ENCODE measurements at regions not wholly inside any gene's neighbourhood (a gene's known extent, or its start where the extent isn't known, plus 50 kb on each side); places are given as distances from the start of the nearest gene placed in this dataset.

DNA sequence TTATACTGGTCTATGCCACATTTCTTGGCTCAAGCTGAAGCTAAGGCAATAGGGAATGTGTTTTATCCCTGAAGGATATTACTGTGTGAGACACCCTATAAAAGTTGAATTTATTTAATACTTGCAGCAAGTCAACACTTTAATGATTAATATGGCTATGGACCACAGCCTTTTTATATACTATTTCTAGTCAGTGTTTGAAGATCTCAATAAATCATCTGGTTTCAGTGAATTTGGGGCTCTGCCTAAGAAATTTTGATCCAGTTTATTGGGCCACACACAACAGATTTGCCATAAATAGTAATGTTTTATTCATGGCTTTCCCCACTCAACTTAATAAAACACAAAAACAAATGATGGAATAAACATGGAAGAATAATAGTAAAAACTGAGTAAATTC, 698.3 kb downstream of the ADGRL2 start:
- DNase-seq (ENCODE audit: low spot score) = no peak

DNA sequence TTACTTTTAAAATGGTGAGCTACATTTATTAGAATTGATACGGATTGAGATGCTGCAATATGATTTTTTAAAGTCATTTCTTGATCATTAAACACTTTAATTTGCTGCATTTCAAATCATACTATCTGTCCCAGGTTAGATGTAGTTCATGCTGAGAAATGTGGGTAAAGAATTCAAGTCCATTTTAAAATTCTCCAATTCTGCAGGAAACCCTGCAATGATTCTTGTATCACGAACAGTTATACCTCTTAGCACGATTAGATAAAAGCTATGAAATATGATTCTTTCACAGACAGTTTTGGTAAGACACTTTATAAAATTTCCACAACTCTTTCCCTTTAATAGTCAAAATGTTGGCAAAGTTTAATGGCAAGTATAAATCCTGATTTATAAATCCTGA, 693.4 kb downstream of the ADGRL2 start:
- no peak for DNase-seq (ENCODE audit: low spot score)

DNA sequence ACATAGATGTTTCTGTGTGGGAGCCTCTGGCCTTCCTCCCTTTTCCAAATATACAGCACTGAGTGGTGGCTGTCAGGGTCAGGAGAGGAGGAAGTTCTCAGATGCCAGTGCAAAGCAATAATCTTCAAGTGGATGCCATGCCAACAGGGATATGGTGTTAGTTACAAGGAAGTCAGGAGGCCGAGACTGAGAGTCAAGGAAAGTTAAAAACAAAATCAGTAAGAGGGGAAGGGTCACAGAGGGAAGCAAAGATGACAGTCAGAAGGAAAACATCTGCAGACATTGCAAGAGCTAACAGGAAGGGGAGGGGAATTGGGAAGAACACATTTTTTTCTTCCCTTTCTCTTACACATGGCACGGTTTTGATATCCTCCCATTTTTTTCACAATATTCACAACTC, 691.4 kb downstream of the ADGRL2 start:
- no peak for DNase-seq (ENCODE audit: low spot score)

DNA sequence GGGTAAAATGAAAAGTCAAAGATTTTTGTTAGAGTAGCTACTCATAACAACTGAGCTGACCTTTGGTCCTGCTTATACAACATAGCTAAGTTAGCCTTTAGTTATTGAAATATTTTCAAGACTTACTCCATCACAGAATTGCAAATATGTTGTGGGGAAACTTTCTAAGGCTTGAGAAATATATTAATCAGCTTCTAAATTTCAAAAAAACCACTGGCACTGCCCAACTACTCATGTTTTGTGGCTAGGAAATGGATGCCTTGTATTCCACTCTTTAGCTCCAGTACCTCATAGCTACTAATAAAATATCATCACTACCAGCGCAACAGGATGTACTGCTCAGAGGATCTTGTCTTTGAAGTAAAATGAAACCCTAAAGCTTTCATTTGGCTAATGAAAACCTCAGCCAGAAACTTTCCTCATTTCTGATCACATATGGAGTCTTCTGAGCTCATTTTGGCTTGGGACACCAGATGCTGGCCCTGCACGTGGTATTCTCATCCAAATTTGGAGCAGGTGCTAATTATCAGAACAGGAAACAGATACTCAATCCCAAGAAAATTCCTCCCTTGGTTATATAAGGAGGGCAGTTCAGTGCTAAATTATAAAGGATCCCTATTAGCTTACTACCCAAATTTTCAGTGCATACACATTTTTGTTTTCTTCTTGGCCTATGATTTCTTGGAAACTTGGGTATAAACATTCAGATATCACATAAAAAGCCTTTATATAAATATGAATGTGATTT, 690.7 kb downstream of the ADGRL2 start:
- DNase-seq (ENCODE audit: low spot score) = no peak

DNA sequence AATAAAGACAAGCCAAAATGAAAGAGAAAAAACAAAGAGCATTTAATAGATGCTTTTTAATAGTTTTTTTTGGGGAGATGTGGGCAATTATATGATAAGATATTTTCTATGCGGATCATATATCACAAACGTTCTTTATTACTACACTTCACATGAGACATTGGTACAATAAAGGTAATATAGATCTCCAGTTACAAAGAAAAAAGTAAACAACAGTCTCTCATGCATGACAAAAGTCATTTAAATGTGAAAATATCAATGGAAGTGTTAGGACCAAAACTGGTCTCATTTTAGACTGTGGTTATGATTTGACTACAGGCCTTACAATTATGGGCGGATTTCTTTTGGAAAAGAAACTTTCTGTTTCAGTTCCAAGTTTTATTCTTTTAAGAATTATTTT, 687.0 kb downstream of the ADGRL2 start:
- DNase-seq (ENCODE audit: low spot score) = no peak

DNA sequence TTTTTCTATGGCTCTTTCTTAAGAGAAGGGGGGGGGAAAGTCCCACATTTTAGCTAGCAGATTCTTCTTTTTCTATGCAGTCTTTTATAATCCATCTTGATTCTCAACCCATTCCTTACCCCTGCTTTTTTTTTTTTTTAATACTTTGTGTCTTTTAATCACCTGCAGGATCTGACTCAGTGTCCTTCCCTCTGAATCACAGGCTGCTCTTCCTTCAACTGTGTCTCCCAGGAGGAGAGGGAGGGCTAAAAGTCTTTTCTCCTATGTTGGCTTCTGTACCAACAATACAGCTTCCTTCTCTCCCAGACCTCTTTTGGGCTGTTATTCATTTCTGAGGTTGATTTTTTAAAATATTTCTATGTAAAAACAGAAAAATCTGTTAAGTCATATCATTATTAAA, 686.2 kb downstream of the ADGRL2 start:
- DNase-seq (ENCODE audit: low spot score) = no peak

DNA sequence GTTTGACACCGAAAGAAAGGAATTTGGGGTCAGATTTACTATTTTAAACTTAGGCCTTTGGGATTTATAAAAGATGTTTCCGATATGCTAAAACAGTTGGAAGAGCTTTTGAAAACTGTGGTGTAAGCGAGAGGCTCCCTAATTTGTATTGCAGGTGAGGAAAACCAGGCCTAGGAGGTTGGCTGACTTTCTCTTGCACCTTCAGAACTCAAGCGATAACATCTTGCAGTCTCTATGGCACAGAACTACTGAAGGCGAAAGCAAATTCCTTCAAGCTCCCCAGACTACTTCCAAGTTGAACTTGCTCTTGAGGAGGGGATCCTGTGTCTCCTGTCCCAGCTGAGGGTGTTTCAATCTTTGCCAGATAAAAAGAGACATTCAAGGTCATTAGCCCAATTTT, 685.7 kb downstream of the ADGRL2 start:
- no peak for DNase-seq (ENCODE audit: low spot score)

DNA sequence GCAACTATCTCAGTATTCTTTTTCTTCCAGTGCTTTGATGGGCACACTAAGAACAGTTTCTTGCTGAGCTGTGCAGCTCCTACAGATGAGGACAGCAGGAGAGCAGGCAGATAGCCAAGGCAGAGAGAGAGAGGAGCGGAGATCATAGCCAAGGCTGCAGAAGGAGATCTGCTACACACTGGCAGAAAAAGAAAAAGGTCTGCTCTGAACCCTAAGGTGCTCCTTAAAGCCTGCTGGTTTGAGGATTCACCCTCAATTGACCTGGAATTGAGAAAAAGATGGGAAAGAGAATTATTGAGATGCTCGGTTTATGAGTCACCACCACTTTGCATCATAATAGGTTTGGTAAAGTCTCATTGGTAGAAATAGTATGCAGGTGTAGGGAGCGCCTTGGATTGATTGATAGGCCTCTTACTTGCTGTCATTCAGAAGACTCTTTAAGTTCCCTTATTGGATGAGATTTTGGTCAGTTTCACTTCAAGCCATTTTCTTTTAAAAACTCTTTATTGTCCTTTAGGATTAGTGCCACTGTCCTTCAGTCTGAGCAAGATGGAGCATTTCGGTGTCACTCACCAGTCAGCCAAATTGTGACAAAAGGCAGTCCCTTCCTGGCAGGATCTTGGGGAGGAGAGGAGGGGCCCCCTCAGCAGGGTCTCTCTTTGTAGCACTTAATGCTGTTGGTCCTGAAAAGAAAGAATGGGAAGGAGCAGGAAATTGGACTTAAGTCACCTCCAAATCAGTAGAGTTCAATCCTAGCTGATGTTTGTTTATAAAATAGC, 685.0 kb downstream of the ADGRL2 start:
- peak; percentile 49 for DNase-seq (ENCODE audit: low spot score)

DNA sequence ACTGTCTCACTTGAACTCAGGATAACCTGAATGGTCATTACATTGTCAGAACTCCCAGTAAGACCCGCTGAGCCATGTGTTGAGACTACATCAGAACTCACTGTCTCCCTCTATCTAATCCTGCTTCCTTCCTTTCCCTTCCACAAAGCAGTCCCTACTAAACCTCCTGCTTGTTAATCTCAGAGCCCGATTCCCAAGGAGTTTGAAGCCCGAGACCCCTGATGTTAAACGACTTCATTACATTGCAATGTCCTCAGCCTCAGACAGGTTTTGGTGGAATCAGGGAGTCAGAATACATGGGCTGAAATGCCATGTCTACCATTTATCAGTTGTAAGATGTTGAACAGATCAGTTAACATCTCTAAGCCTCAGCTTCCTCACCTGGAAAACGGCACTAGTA, 682.4 kb downstream of the ADGRL2 start:
- DNase-seq (ENCODE audit: low spot score) = no peak

DNA sequence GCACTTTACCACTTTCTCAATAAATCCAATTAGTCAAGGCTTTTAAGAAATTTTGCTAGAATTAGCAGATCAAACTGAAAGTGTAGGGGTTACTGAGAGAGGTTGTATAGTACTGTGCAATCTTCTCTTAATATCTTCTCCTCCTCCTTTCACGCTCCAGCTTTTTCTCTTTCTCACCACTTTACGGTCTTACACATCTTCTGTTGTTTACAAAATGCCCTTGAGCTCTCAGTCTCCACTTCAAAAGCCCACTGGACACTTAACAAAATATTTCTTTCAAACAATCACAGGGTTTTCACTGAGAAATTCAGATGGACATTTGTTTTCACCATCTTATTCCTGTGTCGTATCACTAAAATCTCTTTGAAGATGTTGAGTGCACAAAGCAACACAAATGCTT, 678.2 kb downstream of the ADGRL2 start:
- no peak for DNase-seq (ENCODE audit: low spot score)

DNA sequence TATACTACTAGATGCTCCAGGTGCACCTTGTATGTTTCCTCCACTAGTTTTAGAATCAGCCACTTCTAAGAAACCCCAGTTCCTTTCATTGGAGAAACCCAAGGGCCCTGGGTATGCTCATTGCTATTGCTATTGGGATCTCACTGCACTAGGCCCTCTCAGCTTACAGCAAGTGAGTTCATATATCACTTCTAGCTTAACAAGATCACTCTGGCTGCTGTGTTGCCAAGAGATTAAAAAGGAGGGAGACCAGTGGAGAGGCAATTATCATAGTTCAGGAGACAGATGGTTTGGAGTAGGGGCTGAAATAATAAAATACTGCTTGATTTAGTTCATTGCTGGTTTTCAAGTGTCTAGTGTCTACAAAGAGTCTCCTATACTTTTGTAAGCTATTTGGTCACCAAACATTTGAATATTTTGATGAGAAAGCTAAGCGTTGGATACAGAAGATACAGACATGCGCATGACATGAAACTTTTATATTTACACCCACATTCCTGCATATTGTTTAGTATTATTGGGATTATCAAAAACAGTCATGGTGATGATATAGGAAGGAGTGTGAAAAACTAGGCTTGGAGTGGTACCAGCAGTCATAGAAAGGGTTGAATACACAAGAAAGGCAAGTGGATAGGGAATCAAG, 671.9 kb downstream of the ADGRL2 start:
- no peak for DNase-seq (ENCODE audit: low spot score)

DNA sequence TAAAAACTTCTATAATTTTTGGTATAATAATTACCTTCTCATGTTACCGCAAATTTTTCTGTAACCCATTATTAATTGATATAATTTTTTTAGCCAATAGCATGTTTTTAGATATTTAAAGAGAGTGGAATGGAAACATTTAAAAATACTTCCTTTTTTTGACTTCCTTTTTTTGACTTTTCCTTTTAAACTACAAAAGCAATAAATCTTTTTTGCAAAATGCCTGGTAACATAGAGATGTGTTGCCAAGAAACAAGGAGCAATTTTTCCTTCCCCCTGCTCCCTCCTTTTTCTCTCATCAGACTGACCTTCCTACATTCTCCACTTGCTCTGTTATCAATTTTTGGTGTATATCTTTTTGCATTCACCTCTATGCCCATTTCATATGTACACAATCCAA, 666.2 kb downstream of the ADGRL2 start:
- DNase-seq (ENCODE audit: low spot score) = no peak

DNA sequence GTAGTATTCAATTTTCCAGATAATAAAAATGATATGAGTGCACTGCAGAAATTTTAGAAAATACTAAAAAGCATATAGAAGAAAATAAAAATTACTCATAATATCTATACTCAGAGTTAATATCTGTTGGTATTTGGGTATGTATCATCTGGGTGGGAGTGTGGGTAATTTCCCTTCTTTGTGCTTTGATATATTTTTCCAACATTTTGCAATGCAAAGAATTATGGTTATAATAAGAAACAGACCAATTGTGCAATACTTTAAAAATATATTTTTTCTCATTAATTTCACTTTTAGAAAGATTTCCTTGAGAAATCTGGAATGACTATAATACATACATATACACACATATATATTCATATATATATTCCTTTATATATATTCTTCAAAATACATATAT, 665.7 kb downstream of the ADGRL2 start:
- no peak for DNase-seq (ENCODE audit: low spot score)

DNA sequence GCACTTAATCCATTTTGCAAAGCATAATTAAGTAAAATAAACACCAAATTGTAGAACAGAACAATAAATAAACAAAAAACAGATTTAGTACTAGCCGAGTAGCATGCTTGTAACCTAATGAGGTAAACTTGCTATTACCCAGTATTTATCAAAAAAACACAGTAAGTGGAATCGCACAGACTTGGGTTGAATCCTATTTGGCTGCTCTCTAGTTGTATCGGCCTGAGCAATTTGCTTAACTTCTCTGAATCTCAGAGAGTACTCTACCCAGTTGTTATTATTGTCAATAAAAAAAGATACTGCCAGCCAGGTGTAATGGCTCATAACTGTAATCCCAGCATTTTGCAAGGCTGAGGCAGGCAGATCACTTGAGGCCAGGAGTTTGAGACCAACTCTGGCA, 664.3 kb downstream of the ADGRL2 start:
- no peak for DNase-seq (ENCODE audit: low spot score)

DNA sequence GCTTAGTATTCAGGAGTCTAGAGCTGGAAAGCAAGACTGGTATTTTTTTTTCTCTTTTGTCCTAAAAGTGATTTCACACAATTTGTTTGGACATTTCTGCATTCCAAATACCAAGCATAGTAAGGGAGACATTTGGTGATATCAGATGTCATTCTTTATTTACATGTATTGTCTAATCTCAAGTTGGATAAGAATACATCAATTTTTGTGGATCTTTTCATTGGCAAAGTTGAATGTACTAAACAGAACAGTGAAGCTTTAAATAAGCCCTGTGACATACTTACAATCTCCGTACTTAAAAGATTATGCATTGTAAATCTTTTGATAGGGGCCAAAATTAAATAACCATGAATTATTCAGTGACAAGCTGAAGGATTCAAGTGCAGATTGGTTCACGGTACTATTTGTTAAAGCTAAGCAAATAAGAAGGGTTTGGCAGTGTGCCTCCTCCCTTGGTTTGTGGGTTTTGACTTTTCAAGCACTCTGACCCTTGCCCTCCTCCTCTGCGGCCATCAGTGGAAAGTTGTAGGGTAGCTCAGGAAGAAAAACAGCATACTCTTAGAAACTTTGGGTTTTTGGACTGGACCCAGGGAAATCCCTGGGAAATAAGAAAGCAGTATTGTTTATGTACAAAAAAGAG, 663.7 kb downstream of the ADGRL2 start:
- no peak for DNase-seq (ENCODE audit: low spot score)

DNA sequence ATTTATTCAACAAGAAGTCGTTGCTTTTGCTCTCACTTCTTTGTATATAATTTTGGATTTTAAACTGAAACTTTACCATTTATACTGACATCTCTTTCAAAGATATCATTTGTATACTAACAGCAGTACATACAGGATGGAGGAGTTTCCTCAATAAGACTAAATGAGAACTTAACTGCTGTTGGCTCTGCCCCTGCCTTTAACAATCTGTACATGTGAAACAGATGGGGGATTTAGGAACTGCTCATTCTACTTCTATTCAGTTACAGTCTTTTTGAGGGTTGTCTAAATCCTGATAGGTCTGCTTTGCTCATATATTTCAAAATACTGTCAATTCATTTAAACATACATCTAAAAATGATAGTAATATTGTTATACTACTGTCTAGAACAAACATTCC, 663.2 kb downstream of the ADGRL2 start:
- DNase-seq (ENCODE audit: low spot score) = no peak

DNA sequence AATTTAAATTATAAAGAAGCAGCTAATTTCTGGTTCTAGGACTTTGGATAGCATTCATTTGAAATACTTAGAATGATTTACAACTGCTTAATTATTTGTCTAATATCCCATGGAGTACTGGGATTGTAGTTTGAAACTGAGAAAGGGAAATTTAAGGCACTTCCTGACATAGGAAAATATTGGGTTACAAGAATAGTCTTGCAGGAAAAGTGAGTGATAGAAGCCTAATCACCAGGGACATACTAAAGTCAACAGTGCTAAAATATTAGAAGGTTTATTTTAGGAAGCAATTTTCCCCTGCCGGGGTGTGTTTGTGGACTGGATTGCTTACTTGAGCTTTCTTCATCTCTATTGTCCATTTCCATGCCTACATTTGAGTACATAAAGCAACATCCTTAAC, 661.6 kb downstream of the ADGRL2 start:
- DNase-seq (ENCODE audit: low spot score) = no peak

DNA sequence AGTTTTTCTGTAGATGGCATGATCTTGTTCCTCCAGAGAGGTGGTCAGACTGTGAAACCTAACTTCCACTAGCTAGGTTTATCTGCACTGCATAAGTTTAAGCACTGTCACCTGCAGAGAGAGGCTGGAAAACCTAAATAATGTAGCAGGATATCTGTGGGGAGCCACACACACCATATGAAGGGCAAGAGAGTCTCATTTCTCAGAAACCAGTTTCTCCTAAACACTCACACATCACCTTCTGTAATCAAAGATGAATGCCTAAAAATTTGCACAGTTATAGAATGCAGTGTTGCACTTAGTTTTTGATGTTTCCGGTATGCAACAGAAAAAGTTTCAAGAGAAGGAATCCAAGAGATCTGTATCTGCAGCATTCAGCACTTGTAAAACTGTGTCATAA, 654.6 kb downstream of the ADGRL2 start:
- DNase-seq (ENCODE audit: low spot score) = no peak

DNA sequence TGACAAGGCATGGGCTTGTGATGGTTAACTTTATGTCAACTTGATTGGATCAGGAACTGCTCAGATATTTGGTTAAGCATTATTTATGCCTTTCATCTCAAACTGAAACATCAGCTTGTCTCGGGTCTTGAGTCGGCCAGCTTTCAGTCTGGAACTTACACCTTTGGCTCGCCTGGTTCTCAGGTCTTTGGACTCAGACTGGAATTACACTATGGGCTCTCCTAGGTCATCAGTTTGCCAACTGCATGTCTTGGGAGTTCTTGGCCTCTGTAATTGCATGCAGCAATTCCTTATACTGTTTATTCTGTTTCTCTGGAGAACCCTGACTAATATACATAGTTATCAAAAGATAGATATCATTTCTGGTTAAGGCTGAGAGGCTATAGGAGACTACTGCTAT, 653.7 kb downstream of the ADGRL2 start:
- DNase-seq (ENCODE audit: low spot score) = no peak

DNA sequence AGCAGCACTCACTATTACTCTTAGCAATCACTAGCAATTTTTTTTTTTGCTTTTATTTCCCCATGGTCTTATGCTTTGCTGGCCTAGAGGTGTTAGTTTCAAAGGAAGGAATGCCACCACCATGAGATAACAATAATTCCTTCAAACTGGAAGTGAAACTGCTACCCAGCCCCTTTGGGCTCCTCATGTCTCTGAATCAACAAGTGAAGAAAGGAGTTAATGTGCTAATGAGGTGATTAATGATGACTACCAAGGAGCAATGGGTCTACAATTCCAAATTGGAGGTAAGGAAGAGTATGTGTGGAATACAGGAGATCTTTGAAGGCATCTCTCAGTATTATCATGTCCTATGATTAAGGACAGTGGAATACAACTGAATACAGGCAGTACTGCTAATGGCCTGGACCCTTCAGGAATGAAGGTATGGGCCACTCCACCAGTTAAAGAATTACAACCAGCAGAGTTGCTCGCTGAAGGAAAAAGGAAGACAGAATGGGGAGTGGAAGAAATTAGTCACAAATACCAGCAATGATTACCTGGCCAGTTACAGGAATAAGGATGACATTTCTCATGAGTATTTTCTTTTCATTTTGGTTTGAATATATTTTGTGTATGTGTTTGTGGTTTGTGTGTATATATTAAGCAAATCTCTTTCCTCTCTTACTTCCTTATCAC, 652.9 kb downstream of the ADGRL2 start:
- DNase-seq (ENCODE audit: low spot score) = no peak

DNA sequence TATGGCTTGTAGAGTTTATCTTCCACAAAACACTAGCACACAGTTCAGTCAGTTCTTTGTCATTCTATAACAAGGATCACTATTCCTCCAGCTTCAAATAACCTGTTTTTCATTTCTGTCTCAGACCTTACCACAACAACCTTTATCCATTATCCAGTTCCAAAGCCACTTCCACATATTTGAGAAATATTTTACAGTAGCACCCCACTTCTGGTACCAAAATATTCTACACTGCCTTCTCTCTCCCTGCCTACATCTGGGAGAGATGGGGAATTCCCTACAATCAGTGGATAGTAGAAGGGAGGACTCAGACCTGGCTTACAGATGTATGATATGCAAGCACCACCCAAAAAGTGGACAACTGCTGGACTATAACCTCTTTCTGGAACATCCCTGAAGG, 651.4 kb downstream of the ADGRL2 start:
- no peak for DNase-seq (ENCODE audit: low spot score)

DNA sequence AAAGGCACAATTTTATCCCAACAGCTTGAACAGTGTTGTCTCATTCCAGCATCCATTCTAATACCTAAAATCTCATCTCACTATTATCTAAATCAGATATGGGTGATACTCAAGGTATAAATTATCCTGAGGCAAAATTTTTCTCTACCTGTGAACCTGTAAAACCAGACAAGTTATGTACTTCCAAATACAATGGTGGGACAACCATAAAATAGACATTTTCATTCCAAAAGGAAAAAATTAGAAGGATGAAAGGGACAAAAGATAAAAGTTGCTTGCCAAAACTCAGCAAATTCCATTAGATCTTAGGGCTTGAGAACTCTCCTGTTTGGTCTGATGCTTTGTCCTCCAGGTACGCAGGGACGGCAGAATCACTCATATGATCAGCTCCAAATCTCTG, 650.5 kb downstream of the ADGRL2 start:
- DNase-seq (ENCODE audit: low spot score) = no peak

All from A172 (cell line).